HG03565 (cell line): ENCODE measurements at regions not wholly inside any gene's neighbourhood (a gene's known extent, or its start where the extent isn't known, plus 50 kb on each side); places are given as distances from the start of the nearest gene placed in this dataset.

ENCODE experiments used
- ATAC-seq: cut with Tn5 transposase; IDR thresholded peaks from one replicate; pipeline ENCODE4 v1.9.1; 2021; ENCODE audit warnings: mild to moderate bottlenecking, moderate library complexity; ENCODE audit not compliant: unreplicated experiment

- ATAC-seq: no peak
Observed at GRCh38 chr14:36035675-36036074, 140.8 kb downstream of the PTCSC3 start.

- no peak for ATAC-seq
Observed at GRCh38 chr14:36028665-36029064, 147.9 kb downstream of the PTCSC3 start.

- no peak for ATAC-seq
Observed at GRCh38 chr14:36028218-36028617, 148.3 kb downstream of the PTCSC3 start.

- ATAC-seq: no peak
Observed at GRCh38 chr14:36027354-36027753, 149.2 kb downstream of the PTCSC3 start.

GRCh38 chr14:36022765-36023410, 153.6 kb downstream of the PTCSC3 start:
- ATAC-seq: no peak

- ATAC-seq: no peak
Observed at GRCh38 chr14:36021591-36022320, 154.8 kb downstream of the PTCSC3 start.

- ATAC-seq: peak; percentile 38
Observed at GRCh38 chr14:36021030-36021422, 155.5 kb downstream of the PTCSC3 start.

GRCh38 chr14:36020120-36021029, 156.1 kb downstream of the PTCSC3 start:
- no peak for ATAC-seq

GRCh38 chr14:36019126-36019525, 157.4 kb downstream of the PTCSC3 start:
- peak; percentile 37 for ATAC-seq

GRCh38 chr14:36014236-36014635, 162.3 kb downstream of the PTCSC3 start:
- ATAC-seq: no peak

GRCh38 chr14:36013483-36013882, 163.0 kb downstream of the PTCSC3 start:
- ATAC-seq: no peak

- no peak for ATAC-seq
Observed at GRCh38 chr14:36012621-36013020, 163.9 kb downstream of the PTCSC3 start.

GRCh38 chr14:36009643-36010042, 166.9 kb downstream of the PTCSC3 start:
- ATAC-seq: no peak

GRCh38 chr14:36006623-36007022, 169.9 kb downstream of the PTCSC3 start:
- ATAC-seq: no peak

GRCh38 chr14:36005670-36006069, 170.9 kb downstream of the PTCSC3 start:
- ATAC-seq: no peak

GRCh38 chr14:36001936-36002335, 174.6 kb downstream of the PTCSC3 start:
- ATAC-seq: no peak

- no peak for ATAC-seq
Observed at GRCh38 chr14:35999294-35999693, 173.2 kb downstream of the BRMS1L start.

- ATAC-seq: no peak
Observed at GRCh38 chr14:35998303-35998702, 172.2 kb downstream of the BRMS1L start.

GRCh38 chr14:35993684-35993960, 167.5 kb downstream of the BRMS1L start:
- no peak for ATAC-seq

GRCh38 chr14:35992816-35993683, 166.9 kb downstream of the BRMS1L start:
- ATAC-seq: no peak

- ATAC-seq: no peak
Observed at GRCh38 chr14:35991356-35991755, 165.2 kb downstream of the BRMS1L start.
